ENCODE measurements at regions not wholly inside any gene's neighbourhood (a gene's known extent, or its start where the extent isn't known, plus 50 kb on each side); places are given as distances from the start of the nearest gene placed in this dataset.

DNA sequence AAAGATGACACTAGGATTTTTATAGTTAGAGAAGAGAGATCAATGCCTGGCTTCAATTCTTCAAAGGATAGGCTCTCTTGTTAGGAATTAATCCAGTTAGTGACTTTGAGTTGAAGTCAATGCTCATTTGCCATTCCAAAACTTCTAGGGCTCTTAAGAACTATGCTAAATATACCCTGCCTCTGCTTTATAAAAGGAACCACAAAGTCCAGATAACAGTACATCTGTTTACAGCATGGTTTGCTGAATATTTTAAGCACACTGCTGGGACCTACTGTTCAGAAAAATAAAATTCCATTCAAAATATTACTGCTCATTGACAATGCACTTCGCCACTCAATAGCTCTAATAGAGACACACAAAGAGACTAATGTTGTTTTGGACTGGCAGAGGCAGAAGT lies 786.6 kb upstream of the DPPA4 start:
- H3K27ac ChIP-seq (ENCODE audit: low read length) = no peak overlapping the region
- H4K20me1 ChIP-seq (ENCODE audit: insufficient read depth) = no peaks in the 10 kb centered on the region
- H2AFZ ChIP-seq (ENCODE audit: low read depth, low read length) = no peak overlapping the region
- H3K36me3 ChIP-seq (ENCODE audit: insufficient read depth, low read length) = no peaks in the 10 kb centered on the region
- no peak overlapping the region for H3K4me2 ChIP-seq (ENCODE audit: low read length)
- no peaks in the 10 kb centered on the region for H3K9me2 ChIP-seq (ENCODE audit: insufficient read depth, low read length)
- H3K27me3 ChIP-seq (ENCODE audit: insufficient read depth, low read depth, low read length) = no peaks in the 10 kb centered on the region
- no peak overlapping the region for H3K4me3 ChIP-seq (ENCODE audit: low read length)
- no peak overlapping the region for H3K9ac ChIP-seq (ENCODE audit: low read length)
- no peaks in the 10 kb centered on the region for H3K9me3 ChIP-seq (ENCODE audit: low read length)
- TF ChIP-seq RAD21 (conservative IDR thresholded peaks at IDR 0.05) (no peak), MXI1 (conservative IDR thresholded peaks at IDR 0.05; ENCODE audit: poor library complexity, severe bottlenecking) (no peak), EZH2 (IDR thresholded peaks at IDR 0.05; ENCODE audit: borderline replicate concordance, insufficient read depth, low read length, poor library complexity, severe bottlenecking) (no peak), TAF1 (IDR thresholded peaks at IDR 0.05; ENCODE audit: low read depth) (no peak), SMC3 (conservative IDR thresholded peaks at IDR 0.05; ENCODE audit: poor library complexity) (no peak), REST (IDR thresholded peaks at IDR 0.05; ENCODE audit: borderline replicate concordance) (no peak), POLR2AphosphoS5 (IDR thresholded peaks at IDR 0.05) (no peak), EP300 (conservative IDR thresholded peaks at IDR 0.05; ENCODE audit: poor library complexity, severe bottlenecking) (no peak)
- TF ChIP-seq, protein P1, sequence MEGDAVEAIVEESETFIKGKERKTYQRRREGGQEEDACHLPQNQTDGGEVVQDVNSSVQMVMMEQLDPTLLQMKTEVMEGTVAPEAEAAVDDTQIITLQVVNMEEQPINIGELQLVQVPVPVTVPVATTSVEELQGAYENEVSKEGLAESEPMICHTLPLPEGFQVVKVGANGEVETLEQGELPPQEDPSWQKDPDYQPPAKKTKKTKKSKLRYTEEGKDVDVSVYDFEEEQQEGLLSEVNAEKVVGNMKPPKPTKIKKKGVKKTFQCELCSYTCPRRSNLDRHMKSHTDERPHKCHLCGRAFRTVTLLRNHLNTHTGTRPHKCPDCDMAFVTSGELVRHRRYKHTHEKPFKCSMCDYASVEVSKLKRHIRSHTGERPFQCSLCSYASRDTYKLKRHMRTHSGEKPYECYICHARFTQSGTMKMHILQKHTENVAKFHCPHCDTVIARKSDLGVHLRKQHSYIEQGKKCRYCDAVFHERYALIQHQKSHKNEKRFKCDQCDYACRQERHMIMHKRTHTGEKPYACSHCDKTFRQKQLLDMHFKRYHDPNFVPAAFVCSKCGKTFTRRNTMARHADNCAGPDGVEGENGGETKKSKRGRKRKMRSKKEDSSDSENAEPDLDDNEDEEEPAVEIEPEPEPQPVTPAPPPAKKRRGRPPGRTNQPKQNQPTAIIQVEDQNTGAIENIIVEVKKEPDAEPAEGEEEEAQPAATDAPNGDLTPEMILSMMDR (IDR thresholded peaks at IDR 0.05; ENCODE audit: poor library complexity, severe bottlenecking) = no peak
- H3F3A ChIP-seq (ENCODE audit: insufficient read depth, low read length, poor library complexity, severe bottlenecking) = no peaks in the 10 kb centered on the region
- H3K79me2 ChIP-seq (replicated peaks; ENCODE audit: insufficient read depth, low read length) = no peaks in the 10 kb centered on the region

DNA sequence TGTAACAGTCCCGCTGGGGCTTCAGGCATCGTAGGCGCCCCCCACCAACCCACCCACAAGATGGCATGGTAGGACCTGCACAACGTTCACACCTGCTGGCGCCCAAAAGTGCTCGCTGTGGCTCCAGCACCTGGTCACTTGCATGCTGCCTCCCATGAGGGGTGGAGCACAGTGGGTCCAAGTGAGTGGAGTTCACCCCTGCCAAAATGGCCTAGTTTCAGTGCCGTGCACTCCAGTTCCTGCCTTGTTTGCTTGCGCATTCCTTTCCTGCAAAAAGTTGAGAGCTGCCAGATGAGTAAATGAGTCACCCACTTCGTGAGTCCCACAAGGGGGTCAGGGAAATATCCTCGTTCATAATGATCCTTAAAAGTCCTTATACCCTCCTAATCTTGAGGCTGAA lies 788.7 kb upstream of the DPPA4 start:
- no peaks in the 10 kb centered on the region for H4K20me1 ChIP-seq (ENCODE audit: insufficient read depth)
- no peaks in the 10 kb centered on the region for H3F3A ChIP-seq (ENCODE audit: insufficient read depth, low read length, poor library complexity, severe bottlenecking)
- no peaks in the 10 kb centered on the region for H3K9me3 ChIP-seq (ENCODE audit: low read length)
- no peaks in the 10 kb centered on the region for H3K79me2 ChIP-seq (replicated peaks; ENCODE audit: insufficient read depth, low read length)
- H3K9me2 ChIP-seq (ENCODE audit: insufficient read depth, low read length) = no peaks in the 10 kb centered on the region
- no peaks in the 10 kb centered on the region for H3K27me3 ChIP-seq (ENCODE audit: insufficient read depth, low read depth, low read length)
- H3K4me3 ChIP-seq (ENCODE audit: low read length) = no peak overlapping the region
- no peak overlapping the region for H3K27ac ChIP-seq (ENCODE audit: low read length)
- H2AFZ ChIP-seq (ENCODE audit: low read depth, low read length) = no peak overlapping the region
- H3K36me3 ChIP-seq (ENCODE audit: insufficient read depth, low read length) = no peaks in the 10 kb centered on the region
- TF ChIP-seq TAF1 (IDR thresholded peaks at IDR 0.05; ENCODE audit: low read depth) (no peak), SMC3 (conservative IDR thresholded peaks at IDR 0.05; ENCODE audit: poor library complexity) (no peak), EP300 (conservative IDR thresholded peaks at IDR 0.05; ENCODE audit: poor library complexity, severe bottlenecking) (no peak), EZH2 (IDR thresholded peaks at IDR 0.05; ENCODE audit: borderline replicate concordance, insufficient read depth, low read length, poor library complexity, severe bottlenecking) (no peak), RAD21 (conservative IDR thresholded peaks at IDR 0.05) (no peak), POLR2AphosphoS5 (IDR thresholded peaks at IDR 0.05) (no peak), REST (IDR thresholded peaks at IDR 0.05; ENCODE audit: borderline replicate concordance) (no peak), MXI1 (conservative IDR thresholded peaks at IDR 0.05; ENCODE audit: poor library complexity, severe bottlenecking) (no peak)
- TF ChIP-seq, protein P1 (IDR thresholded peaks at IDR 0.05; ENCODE audit: poor library complexity, severe bottlenecking) = no peak
- H3K4me2 ChIP-seq (ENCODE audit: low read length) = no peak overlapping the region
- H3K9ac ChIP-seq (ENCODE audit: low read length) = no peak overlapping the region
